H9 (cell line): ENCODE measurements at regions not wholly inside any gene's neighbourhood (a gene's known extent, or its start where the extent isn't known, plus 50 kb on each side); places are given as distances from the start of the nearest gene placed in this dataset.
"Not testable (repeated sequence)": the region's sequence is repeated elsewhere in the genome, so short reads cannot be mapped to it uniquely, and the experiment has no call there.

Experiments used
- DNase-seq: peaks from one replicate; pipeline ENCODE4 v3.0.0-alpha.2; 2017
- H2AFZ ChIP-seq: one replicate; pipeline ENCODE4 v1.6.1; 2013; ENCODE audit warnings: mild to moderate bottlenecking, low read length, control low read depth, moderate library complexity
- H2AK5ac ChIP-seq: 2 replicates; pipeline ENCODE4 v1.6.1; 2013; ENCODE audit warnings: low read length, control low read depth, mixed read lengths; ENCODE audit not compliant: insufficient read length
- H2BK120ac ChIP-seq: one replicate; pipeline ENCODE4 v1.6.1; 2013; ENCODE audit warnings: low read depth, mild to moderate bottlenecking, low read length, control low read depth, inconsistent platforms; ENCODE audit not compliant: poor library complexity, severe bottlenecking
- H2BK12ac ChIP-seq: 2 replicates; pipeline ENCODE4 v1.6.1; 2013; ENCODE audit warnings: low read length, control low read depth, mixed read lengths, low read depth; ENCODE audit not compliant: insufficient read length
- H2BK15ac ChIP-seq: 2 replicates; pipeline ENCODE4 v1.6.1; 2013; ENCODE audit warnings: low read depth, low read length, control low read depth
- H2BK20ac ChIP-seq: one replicate; pipeline ENCODE4 v1.6.1; 2013; ENCODE audit warnings: low read depth, mild to moderate bottlenecking, low read length, control low read depth, inconsistent platforms; ENCODE audit not compliant: poor library complexity, severe bottlenecking
- H2BK5ac ChIP-seq: 2 replicates; pipeline ENCODE4 v1.6.1; 2013; ENCODE audit warnings: low read length, control low read depth, mixed read lengths; ENCODE audit not compliant: insufficient read length
- H3K14ac ChIP-seq: 2 replicates; pipeline ENCODE4 v1.6.1; 2013; ENCODE audit warnings: low read length, control low read depth; ENCODE audit not compliant: insufficient read depth
- H3K18ac ChIP-seq: 2 replicates; pipeline ENCODE4 v1.6.1; 2013; ENCODE audit warnings: low read depth, mild to moderate bottlenecking, mixed read lengths, low read length, control low read depth; ENCODE audit not compliant: insufficient read length
- H3K23ac ChIP-seq: 2 replicates; pipeline ENCODE4 v1.6.1; 2013; ENCODE audit warnings: low read length, control low read depth, mixed read lengths, low read depth; ENCODE audit not compliant: insufficient read length
- H3K23me2 ChIP-seq: 2 replicates; pipeline ENCODE4 v1.6.1; 2013; ENCODE audit warnings: low read depth, mild to moderate bottlenecking, mixed read lengths, low read length, control low read depth; ENCODE audit not compliant: insufficient read length, poor library complexity, severe bottlenecking
- H3K27ac ChIP-seq: 2 replicates; pipeline ENCODE4 v1.5.1; 2013; ENCODE audit warnings: low read length, control low read depth, mixed read lengths, low read depth; ENCODE audit not compliant: insufficient read length
- H3K27me3 ChIP-seq: 2 replicates; pipeline ENCODE4 v1.6.1; 2013; ENCODE audit warnings: low read length, control low read depth, inconsistent platforms; ENCODE audit not compliant: insufficient read depth
- H3K4ac ChIP-seq: 2 replicates; pipeline ENCODE4 v1.6.1; 2013; ENCODE audit warnings: low read depth, mild to moderate bottlenecking, control low read depth, inconsistent platforms, low read length, moderate library complexity
- H3K4me1 ChIP-seq: 2 replicates; pipeline ENCODE4 v1.6.1; 2013; ENCODE audit warnings: low read length, control low read depth, inconsistent platforms; ENCODE audit not compliant: insufficient read depth
- H3K4me2 ChIP-seq: 2 replicates; pipeline ENCODE4 v1.6.1; 2013; ENCODE audit warnings: low read length, control low read depth, mixed read lengths; ENCODE audit not compliant: insufficient read length, insufficient read depth
- H3K56ac ChIP-seq: 2 replicates; pipeline ENCODE4 v1.6.1; 2013; ENCODE audit warnings: low read depth, mild to moderate bottlenecking, mixed read lengths, low read length, control low read depth; ENCODE audit not compliant: insufficient read length
- H3K79me1 ChIP-seq: 2 replicates; pipeline ENCODE4 v1.6.1; 2013; ENCODE audit warnings: low read depth, mild to moderate bottlenecking, moderate library complexity, low read length, control low read depth, inconsistent platforms; ENCODE audit not compliant: insufficient read depth, poor library complexity, severe bottlenecking
- H3K79me2 ChIP-seq: 2 replicates; pipeline ENCODE4 v1.6.1; 2013; ENCODE audit warnings: low read length, control low read depth, inconsistent platforms; ENCODE audit not compliant: insufficient read depth
- H3K9ac ChIP-seq: 2 replicates; pipeline ENCODE4 v1.6.1; 2013; ENCODE audit warnings: low read length, control low read depth, mixed read lengths; ENCODE audit not compliant: insufficient read length; ENCODE audit errors: extremely low read depth
- H3K9me3 ChIP-seq: one replicate; pipeline ENCODE4 v1.6.1; 2013; ENCODE audit warnings: low read depth, low read length, inconsistent platforms; ENCODE audit not compliant: control insufficient read depth
- H3T11ph ChIP-seq: one replicate; pipeline ENCODE4 v1.6.1; 2013; ENCODE audit warnings: mild to moderate bottlenecking, low read length, control low read depth, inconsistent platforms
- H4K20me1 ChIP-seq: one replicate; pipeline ENCODE4 v1.6.1; 2013; ENCODE audit not compliant: control insufficient read depth, insufficient read length, insufficient read depth
- H4K5ac ChIP-seq: 2 replicates; pipeline ENCODE4 v1.6.1; 2013; ENCODE audit warnings: low read depth, mild to moderate bottlenecking, mixed read lengths, low read length, control low read depth; ENCODE audit not compliant: insufficient read length
- H4K8ac ChIP-seq: replicated peaks from 2 replicates; pipeline ENCODE4 v1.6.1; 2013; ENCODE audit warnings: low read length, control low read depth, mixed read lengths, low read depth; ENCODE audit not compliant: insufficient read length
- H4K91ac ChIP-seq: 2 replicates; pipeline ENCODE4 v1.6.1; 2013; ENCODE audit warnings: low read depth, mild to moderate bottlenecking, moderate library complexity, mixed read lengths, low read length, control low read depth; ENCODE audit not compliant: insufficient read length
- H3K27ac Mint-ChIP-seq, 3 experiments: 2 replicates in 2 of 3; 3 replicates in 1 of 3; pipeline ENCODE4 v1.8.0; 2020 to 2021; ENCODE audit warnings: mixed read lengths in 3 of 3, mild to moderate bottlenecking in 1 of 3, moderate library complexity in 1 of 3
- H3K27me3 Mint-ChIP-seq: 2 replicates; pipeline ENCODE4 v1.8.0; 2021; ENCODE audit warnings: low read depth, mild to moderate bottlenecking, moderate library complexity, mixed read lengths
- H3K36me3 Mint-ChIP-seq, 3 experiments: 2 replicates in 2 of 3; 3 replicates in 1 of 3; pipeline ENCODE4 v1.8.0; 2020 to 2021; ENCODE audit warnings: low read depth in 3 of 3, mixed read lengths in 3 of 3; ENCODE audit not compliant: insufficient read depth in 1 of 3
- H3K4me1 Mint-ChIP-seq, 2 experiments: 2 replicates each; pipeline ENCODE4 v1.8.0; 2020; ENCODE audit warnings: mixed read lengths in 2 of 2
- H3K4me3 Mint-ChIP-seq, 2 experiments: 2 replicates in 1 of 2; 3 replicates in 1 of 2; pipeline ENCODE4 v1.8.0; 2020 to 2021; ENCODE audit warnings: mild to moderate bottlenecking in 2 of 2, mixed read lengths in 2 of 2, moderate library complexity in 1 of 2
- H3K9me3 Mint-ChIP-seq, 2 experiments: 2 replicates in 1 of 2; 3 replicates in 1 of 2; pipeline ENCODE4 v1.8.0; 2020; ENCODE audit warnings: mild to moderate bottlenecking in 2 of 2, mixed read lengths in 2 of 2, moderate library complexity in 1 of 2
- WGBS: extraction: QIAGEN DNeasy Blood & Tissue Kit; methylation state at CpG from one replicate; pipeline ENCODE4 v1.1.7; 2013; ENCODE audit warnings: missing lambda C conversion rate, low lambda C conversion rate, mixed read lengths; ENCODE audit not compliant: insufficient read length; ENCODE audit errors: extremely low coverage; 5-methylcytosine and 5-hydroxymethylcytosine counted together

DNA sequence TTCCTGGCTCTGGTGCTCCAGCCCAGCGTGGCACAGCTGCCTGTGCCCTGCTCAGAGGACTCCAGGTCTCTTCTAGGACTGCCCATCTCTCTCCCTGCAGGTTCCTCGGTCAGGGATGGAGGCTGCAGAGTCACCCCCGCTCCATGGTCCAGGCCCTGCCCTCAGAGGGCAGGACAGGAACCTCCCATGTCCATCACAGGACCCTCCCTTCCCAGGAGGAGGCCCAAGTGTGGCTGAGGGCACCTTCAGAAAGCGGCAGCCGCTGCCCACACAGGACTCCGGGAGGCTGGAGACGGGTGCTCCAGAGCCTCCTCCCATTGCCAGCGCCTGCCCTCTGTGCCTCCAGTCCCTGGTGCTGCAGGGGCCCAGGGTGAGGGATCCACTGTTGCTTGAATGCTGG lies 291.5 kb downstream of the ADGRD1 start:
- not testable (repeated sequence) for H2AK5ac ChIP-seq, H2BK5ac ChIP-seq, H4K5ac ChIP-seq, H3K4me1 Mint-ChIP-seq, H3K4ac ChIP-seq, H3K9me3 ChIP-seq, H3K14ac ChIP-seq, DNase-seq, H3K27me3 ChIP-seq, H3K79me2 ChIP-seq, H2BK120ac ChIP-seq, H3K4me3 Mint-ChIP-seq, H3K9ac ChIP-seq, H4K91ac ChIP-seq, H3K27ac ChIP-seq, H2AFZ ChIP-seq, H4K20me1 ChIP-seq, H3K4me1 ChIP-seq, H3K23me2 ChIP-seq, H4K8ac ChIP-seq, H3K23ac ChIP-seq, H2BK20ac ChIP-seq, H3K56ac ChIP-seq, H3K27ac Mint-ChIP-seq, H2BK12ac ChIP-seq, H3K4me2 ChIP-seq, H3K18ac ChIP-seq, H3T11ph ChIP-seq, H2BK15ac ChIP-seq, H3K79me1 ChIP-seq
- no CpG with 5 or more reads among the region's 8 CpGs for WGBS
- peaks cover 7 to 17% (median 8%) of the 10 kb centered on the region in 3 experiments for H3K36me3 Mint-ChIP-seq
- H3K9me3 Mint-ChIP-seq, result peaks cover 19 to 24% of the 10 kb centered on the region in 2 experiments; a peak in 4 of 5 replicates
- peaks cover 45% of the 10 kb centered on the region for H3K27me3 Mint-ChIP-seq
